ENCODE measurements at regions not wholly inside any gene's neighbourhood (a gene's known extent, or its start where the extent isn't known, plus 50 kb on each side); places are given as distances from the start of the nearest gene placed in this dataset.
"Not testable (repeated sequence)": the region's sequence is repeated elsewhere in the genome, so short reads cannot be mapped to it uniquely, and the experiment has no call there.

DNA sequence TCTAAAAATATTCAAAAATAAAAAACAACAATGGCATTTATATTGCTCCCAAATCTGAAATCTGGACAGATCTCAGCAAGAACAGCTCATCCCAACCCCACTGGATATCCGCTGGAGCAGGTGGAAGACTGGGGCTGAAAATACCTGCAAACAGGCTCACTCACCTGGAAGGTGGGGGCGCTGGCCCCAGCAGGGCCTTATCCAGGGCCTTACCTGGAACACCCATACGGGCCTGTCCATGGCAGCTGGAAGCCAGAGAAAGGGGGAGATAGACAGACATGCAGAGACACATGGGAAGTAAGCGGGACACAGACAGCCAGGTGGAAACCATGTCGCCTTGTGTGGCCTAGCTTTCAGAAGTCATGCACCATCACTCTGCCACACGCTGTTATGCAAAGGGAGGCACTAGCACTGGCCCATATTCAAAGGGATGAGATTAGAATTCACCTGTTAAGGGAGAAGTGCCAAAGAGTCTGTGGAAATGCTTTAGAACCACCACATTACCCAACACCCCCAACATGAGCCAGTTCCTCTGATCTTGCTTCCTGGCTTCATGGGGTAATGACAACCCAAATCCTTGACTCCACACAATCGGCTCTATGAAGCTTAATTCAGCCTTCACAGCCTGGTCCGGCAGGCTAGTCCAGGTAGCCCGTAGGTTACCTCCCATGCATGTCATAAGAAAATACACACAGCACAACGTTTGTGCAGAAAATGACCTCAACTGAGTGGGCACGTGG, 99.0 kb upstream of the CDYL start:
- DNase-seq (ENCODE audit: low spot score): no peak

- DNase-seq (ENCODE audit: low spot score): no peak
Observed at GRCh38 chr6:4676016-4676415, 100.2 kb upstream of the CDYL start.

DNA sequence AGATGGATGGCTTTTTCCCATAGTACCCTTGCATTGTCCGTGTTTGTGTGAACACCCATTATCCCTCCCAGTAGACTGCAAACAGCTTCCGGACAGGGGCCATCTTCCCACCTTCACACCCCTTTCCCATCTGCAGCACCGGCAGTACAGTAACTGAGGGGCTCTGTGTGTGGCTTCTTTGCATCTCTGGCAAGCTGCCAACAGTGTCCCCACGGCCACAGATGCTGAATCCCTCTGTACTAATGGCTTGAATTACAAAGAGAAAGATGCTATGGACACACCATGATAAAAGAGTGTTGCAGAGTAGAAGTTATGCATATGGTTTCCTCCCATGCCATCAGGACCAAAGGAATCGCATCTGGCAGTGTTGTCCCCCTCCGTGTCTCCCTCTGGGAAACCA, 101.1 kb upstream of the CDYL start:
- DNase-seq (ENCODE audit: low spot score): no peak

DNA sequence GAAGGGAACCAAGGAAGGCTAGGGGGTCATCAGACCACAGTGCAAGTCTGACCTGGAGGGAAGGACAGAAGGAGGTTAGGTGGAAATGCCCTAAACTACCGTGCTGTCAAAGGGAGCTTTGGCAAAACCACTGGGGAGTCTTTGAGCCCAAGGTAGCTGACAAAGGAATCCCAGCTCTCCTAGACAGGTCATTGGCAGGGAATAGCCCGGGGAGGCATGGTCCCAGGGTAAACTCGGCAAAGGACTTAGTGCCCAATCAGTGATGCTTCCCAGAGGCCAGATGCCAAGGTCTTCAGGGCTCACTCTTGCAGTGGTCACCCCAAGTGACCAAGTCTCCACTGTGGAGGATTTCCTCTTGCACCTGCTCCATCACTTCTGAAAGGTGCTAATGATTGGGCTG, 102.3 kb upstream of the CDYL start:
- no peak for DNase-seq (ENCODE audit: low spot score)

DNA sequence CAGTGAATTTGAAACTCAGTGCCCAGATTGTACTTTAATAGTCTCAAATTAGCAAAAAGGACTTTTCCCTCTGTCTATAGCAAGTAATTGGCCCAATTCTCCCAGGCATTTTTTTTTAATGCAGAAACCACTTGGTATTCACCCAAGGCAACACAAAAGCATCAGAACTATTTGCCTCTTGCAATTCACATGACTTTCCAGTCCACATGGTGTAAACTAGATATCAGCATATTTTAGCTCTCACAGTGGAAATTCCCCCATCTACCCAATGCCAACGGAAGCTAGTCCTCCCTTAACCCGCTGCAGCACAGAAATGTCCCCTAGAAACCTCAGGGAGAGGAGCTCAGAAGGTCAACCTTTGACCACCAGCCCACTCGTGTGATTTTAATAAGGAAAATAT, 103.4 kb upstream of the CDYL start:
- no peak for DNase-seq (ENCODE audit: low spot score)

GRCh38 chr6:4671587-4672115, 104.6 kb upstream of the CDYL start:
- no peak for DNase-seq (ENCODE audit: low spot score)

GRCh38 chr6:4670824-4671409, 105.3 kb upstream of the CDYL start:
- no peak for DNase-seq (ENCODE audit: low spot score)

- peak; percentile 43 for DNase-seq (ENCODE audit: low spot score)
Observed at GRCh38 chr6:4670290-4670689, 105.9 kb upstream of the CDYL start.

GRCh38 chr6:4668271-4669179, 107.7 kb upstream of the CDYL start:
- DNase-seq (ENCODE audit: low spot score): no peak

DNA sequence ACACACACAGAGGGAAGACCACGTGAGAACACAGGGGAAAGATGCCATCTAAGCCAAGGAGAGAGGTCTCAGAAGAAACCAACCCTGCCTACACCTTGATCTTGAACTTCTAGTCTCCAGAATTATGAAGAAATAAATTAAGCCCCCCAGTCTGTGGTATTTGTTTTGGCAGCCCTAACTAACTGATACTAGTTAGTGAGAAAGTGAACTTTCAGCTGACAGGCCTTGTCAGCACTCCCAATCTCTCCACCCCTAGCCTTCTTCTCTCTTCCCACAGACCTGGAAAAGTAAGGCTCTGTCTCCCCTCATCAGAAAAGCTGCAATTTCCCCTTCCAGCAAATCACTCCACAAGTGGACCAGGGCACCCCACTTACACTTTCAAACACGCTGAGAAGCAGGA, 108.6 kb upstream of the CDYL start:
- no peak for DNase-seq (ENCODE audit: low spot score)

GRCh38 chr6:4666886-4667513, 109.2 kb upstream of the CDYL start:
- DNase-seq (ENCODE audit: low spot score): no peak

DNA sequence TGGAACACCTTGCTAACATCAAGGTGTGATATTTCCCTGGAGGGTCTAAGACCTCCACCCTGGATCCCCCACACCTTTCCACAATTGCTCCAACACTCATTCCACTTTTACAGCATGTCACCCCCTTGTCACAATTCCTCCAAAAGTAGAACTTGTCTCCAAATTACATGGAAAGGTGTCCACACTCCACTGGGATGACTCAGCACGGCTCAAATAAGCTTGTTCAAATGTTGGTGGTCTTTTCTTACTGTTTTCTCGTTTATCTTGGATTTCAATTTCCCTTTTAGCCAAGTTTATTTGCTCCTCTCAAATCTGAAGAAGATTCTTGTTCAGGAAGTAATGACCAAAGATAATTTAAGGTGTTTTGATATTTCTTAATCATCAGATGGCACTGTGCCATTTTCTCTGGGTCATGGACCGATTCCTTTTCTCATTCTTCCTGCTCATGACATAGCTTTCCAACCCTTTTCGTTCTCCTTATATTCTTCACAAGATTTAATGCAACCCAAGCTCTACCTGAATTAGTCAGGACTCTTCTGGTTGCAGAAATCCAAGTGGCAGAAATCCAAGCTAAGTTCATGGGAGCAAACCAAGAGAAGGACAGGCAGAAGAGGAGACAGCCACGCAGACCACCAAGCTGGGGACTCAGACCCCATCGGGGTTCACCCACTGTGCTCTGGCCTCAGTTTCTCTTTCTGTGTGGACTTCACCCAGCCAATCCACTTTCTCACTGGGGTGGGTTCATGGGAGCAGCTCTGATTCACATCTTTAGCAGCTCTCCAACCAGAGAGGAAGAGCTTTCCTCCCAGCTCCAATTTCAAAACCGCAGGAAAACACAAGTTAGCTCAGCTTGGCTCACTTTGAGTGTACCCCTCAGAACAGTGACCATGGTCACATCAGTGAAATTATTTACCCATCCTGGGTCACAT, 110.5 kb upstream of the CDYL start:
- DNase-seq (ENCODE audit: low spot score): no peak

DNA sequence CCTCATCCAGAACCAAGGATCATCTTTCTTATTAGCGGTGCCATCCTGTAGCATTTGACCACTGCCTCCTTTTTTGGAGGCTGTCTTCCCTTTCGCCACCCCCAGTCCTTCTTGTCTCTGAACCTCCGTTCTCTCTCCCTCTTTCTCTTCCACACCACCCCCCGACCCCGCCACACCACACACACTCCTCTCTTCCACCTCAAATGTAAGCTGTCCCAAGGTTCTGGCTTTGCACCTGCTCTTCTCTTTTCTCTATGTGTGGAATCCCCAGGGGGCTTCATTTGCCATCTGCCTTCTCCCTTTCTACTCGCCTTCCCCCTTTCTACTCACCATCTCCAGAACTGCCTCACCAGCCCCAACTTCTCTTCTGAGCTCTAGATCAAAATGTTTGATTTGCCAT, 111.3 kb upstream of the CDYL start:
- DNase-seq (ENCODE audit: low spot score): no peak

- DNase-seq (ENCODE audit: low spot score): peak; percentile 5
Observed at GRCh38 chr6:4664117-4664626, 112.0 kb upstream of the CDYL start.

GRCh38 chr6:4662886-4663285, 113.3 kb upstream of the CDYL start:
- no peak for DNase-seq (ENCODE audit: low spot score)

- DNase-seq (ENCODE audit: low spot score): no peak
Observed at GRCh38 chr6:4661391-4661790, 114.8 kb upstream of the CDYL start.

DNA sequence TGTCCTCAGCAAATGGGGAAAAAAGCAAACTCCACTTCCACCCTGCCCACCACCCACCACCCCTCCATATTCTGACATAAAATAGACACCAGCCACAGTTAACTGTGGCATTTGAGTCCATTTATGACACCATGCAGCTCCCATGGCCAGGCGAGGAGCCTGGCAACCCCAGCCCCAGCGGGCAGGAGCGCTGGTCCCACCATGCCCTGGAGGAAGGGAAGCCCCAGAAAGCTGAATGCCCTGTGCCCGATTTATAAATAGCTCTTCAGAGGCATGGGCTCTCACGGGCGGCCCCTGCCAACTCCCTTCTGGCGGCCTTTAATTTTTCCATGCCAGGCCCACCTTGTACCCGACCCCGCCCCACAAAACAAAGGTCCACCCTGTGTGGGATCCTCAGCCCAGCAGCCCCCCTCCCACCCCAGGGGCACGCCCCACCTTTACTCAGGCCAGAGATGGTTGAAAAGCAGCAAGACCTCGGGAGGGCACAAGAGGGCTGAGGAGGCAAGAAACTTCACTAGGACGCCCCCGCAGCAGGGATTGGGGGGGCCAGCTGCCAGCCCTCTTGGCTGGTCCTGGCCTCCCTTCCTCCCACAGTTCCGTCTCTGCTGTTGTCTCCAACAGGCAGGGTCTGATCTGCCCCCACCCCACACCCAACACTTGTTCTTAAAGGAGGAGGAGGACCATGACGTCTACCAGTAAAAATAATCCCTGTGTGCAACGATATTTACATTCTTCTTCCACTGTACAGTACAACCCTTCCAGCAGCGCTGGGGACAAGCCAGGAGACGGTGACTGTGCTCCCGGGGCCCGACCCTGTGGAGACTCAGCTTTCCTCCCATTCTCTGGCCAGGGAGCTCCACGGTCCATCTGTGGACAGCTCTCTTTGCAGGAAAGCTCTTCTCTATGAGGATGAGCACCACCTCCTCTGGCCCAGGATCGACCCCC, 115.6 kb upstream of the CDYL start:
- DNase-seq (ENCODE audit: low spot score): no peak

DNA sequence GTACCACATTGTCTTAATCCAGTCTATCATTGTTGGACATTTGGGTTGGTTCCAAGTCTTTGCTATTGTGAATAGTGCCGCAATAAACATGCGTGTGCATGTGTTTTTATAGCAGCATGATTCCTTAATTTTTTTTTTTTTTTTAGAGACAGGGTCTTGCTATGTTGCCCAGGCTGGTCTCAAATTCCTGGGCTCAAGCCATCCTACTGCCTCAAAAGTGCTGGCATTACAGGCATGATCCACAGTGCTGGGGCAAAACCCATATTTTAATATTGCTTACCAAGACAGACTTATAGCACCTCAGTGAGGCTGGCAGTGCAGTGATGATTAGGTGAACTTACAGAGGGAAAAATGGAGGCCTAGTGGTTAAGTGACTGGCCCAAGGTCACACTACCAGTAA, 116.5 kb upstream of the CDYL start:
- not testable (repeated sequence) for DNase-seq (ENCODE audit: low spot score)

DNA sequence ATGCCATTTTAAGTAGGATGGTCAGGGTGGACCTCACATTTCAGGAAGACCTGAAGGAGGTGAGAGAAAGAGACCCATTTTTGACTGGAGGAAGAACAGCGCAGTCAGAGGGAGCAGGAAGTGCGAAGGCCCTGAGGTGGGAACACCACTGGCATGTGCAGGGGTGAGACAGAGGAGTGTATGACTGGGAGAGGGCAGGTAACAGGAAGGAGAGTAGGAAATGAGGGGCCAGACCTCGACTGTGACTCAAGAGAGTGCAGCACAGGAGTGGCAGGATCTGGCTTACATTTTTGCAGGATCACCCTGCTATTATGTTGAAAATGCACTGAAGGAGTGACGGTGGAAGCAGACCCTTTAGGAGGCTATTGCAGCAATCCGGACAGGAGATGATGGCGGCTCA, 117.7 kb upstream of the CDYL start:
- DNase-seq (ENCODE audit: low spot score): no peak

- no peak for DNase-seq (ENCODE audit: low spot score)
Observed at GRCh38 chr6:4656106-4656505, 120.1 kb upstream of the CDYL start.

Data from cerebellar cortex (tissue), 1 donor.